ENCODE measurements at regions not wholly inside any gene's neighbourhood (a gene's known extent, or its start where the extent isn't known, plus 50 kb on each side); places are given as distances from the start of the nearest gene placed in this dataset.

DNA sequence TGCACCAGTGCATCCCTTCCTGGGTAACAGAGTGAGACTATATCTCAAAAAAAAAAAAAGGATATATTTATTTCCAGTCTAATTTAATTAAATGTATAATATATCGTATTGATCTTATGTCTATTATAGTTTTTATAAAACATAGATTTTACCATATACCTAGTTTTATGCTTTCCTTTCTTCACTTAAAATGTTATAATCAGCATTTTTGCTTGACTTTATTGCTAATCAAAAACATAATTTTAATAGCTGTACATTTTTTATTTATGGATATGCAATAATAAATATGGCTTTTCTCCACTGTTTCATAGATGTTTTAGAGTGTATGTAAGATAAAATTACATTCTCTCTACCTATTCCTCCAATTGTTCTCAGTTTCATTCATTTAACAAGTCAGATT, 958.0 kb downstream of the EPHA4 start:
- no peak for DNase-seq (ENCODE audit: low read depth)

DNA sequence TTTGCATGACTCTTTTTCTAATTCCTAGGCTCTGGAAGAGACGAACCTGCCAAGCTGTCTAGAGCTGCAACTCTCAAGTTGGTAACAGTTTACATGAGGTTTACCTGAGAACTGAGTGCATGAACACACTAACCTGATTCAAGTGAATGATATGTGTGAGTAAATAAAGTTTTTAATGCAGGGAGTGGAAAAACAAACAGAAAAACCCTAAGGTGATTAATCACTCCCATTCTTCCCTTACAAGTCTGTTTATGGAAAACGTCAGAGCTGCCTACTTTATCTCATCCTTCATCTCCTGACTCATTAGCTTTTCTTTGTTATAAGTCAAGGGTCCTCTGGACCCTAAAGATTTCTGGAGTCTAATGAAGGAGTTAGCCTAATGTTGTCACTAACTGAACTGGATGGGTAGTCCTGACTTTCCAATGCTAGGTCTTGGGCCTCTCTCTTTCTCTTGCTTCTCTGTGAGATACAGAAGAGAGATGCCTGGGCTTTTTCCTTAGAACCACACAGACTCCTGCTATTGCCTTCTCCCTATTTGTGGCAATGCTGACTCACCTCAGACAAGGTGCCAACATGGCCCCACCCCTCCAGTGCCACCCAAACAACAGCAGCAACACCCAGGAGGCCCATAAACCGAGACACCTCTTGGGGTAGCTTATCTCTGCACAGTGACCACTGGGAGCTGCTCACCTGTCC, 952.4 kb downstream of the EPHA4 start:
- DNase-seq (ENCODE audit: low read depth) = no peak

DNA sequence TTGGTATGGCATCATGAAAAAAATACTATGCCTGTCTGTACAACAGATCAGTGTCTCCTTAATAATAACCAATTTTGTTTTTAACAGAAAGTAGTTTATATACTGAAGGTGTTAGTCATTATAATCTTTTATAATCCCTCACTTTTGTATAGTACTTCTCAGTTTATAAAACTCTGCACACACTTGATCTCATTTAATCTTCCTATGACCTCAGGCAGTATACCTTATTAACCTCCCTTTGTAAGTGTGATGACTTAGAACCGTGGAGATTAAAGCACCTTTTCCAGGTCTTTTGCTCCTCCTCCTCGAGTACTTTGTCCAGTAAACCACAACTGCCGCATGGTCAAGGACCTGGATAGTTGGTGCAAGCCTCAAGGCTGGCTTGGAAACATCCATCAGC, 945.5 kb downstream of the EPHA4 start:
- DNase-seq (ENCODE audit: low read depth) = no peak

DNA sequence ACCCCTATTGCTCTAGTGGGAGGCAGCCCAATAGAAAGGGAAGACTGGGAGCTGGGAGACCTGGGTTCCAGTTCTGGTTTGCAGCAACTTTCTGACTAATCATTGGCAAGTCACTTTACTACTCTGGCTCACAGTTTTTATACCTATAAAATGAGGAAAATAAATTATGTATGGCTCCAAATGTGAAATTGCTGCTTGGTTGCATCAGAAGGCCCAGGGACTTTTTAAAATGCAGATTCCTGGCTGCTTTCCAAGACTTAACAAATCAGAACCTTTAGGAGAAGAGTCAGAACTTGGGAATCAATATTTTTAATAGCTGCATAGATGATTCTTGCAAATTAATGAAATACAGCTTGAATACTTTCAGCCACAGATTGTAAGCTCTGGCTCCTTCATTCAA, 943.9 kb downstream of the EPHA4 start:
- no peak for DNase-seq (ENCODE audit: low read depth)

DNA sequence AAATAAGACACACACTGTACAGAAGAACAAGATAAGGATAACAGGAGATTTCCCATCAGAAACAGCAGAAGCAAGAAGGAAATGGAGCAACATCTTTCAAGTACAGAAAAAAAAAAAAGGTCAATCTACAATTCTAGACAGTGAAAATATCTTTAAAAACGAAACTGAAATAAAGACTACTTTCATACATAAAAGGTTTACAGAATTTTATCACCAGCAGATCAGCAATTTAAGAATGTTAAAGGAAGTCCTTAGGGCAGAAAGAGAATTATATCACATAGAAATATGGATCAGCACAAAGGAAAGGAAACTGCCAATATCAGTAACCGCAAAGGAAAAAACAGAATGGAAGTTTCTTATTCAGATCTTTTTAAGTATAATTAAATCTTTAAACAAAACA, 931.0 kb downstream of the EPHA4 start:
- DNase-seq (ENCODE audit: low read depth) = no peak

DNA sequence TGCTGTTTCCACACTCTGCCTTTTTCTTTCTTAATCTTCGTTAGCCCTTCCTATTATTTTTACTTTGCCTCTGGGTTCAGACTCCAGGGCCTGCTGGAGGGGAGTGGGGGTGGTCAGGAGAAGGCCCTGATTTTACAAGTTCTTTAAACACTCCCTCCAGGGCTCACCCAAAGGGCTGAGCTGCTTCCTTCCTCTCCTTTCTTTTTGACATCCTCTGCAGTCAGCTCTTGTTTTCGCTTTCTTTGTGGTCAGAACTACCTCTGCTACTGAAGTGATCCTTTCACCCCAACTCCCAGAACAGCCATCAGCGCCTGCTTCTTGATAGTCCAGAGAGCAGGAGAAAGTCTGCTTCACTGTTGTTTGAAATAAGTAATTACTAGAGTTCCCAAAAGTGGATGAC, 925.7 kb downstream of the EPHA4 start:
- DNase-seq (ENCODE audit: low read depth) = no peak

DNA sequence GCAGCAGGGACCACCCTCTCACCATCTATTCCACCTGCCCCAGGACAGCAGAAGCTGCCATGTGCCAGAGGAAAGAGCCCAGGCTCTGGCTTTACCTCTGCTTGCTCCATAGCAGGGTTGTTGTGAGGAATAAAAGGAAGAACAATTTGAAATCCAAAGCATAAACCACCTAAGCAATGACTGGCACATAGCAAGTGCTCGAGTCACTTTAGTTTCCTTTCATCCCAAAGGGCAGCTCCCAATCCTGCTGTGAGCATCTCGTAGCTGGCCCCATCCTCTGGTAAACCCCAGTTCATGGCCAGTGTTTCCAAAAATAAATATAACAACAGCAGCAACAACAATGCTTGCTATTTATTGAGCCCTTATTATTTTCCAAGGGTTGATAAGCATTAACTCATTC, 923.5 kb downstream of the EPHA4 start:
- DNase-seq (ENCODE audit: low read depth) = no peak

DNA sequence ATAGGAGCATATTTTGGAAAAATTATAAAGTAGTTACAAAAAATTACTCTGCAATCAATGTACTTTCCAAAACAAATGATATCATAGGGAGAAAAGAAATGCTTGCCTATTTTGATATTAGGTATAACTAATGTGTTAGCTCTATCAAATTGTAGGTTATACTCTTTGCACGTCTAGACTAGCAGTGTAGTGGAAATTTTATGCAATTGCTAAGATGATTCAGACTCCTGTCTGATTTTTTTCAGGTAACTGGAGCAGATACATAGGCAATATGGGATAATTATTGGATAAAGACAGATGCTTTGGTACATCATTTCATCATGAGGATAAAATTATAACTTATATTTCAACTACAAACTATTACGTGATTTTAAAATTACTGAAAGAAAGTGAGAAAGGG, 918.3 kb downstream of the EPHA4 start:
- no peak for DNase-seq (ENCODE audit: low read depth)

DNA sequence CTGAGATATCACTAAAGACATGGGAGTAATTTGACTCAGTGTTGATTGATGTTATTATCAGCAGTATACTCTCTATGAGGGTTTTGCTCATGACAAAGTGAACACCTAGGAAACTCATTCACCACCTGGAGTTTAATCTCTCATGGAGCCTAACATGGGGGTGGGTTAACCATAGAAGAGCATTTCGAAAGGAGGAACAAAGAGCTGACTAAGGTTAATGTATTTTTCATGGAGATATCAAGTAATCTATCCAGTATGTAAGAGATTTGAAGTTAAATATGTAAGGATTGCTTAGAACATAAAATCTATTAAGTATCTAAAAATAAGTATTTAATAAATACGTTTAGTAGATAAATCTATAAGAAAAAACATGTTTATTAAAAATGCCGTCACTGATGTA, 917.8 kb downstream of the EPHA4 start:
- DNase-seq (ENCODE audit: low read depth) = no peak

DNA sequence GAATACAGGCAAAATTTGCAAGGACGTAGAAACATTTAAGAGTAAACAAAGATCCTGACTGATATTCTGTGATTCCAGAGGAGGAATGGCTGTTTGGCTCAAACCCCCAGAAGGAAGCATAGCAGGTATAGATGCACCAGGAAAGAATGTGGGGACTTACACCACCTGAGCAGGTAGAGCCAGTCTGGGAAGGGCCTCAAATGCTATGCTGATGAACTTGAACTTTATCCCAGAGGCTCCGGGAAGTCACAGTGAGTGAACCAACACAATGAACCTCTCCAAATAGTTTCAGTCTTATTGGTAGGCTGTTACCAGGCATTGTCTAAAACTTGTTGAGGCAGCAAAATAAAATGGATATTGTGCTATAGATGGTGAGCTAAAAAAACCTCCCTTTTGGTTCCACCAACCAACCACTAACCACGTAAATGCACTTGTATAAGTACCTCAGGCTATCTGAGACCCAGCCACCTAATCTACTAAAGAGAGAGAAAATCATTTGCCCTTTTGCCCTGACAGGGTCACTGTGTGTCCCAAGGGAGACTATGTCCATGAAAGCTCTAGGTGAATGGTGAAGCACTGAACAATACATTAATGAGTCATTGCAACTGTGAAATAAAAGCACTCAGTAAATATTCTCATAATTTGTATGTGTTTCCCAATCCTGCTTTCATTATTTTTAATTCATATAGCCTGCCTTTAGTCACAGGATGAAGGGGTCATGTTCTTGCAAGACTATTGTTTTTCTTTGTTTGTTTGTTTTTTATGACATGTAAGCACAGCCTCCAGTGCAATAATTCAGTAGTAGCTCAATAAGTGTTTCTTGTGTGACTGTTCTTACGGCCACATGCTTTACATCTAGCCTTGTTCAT, 911.6 kb downstream of the EPHA4 start:
- no peak for DNase-seq (ENCODE audit: low read depth)

DNA sequence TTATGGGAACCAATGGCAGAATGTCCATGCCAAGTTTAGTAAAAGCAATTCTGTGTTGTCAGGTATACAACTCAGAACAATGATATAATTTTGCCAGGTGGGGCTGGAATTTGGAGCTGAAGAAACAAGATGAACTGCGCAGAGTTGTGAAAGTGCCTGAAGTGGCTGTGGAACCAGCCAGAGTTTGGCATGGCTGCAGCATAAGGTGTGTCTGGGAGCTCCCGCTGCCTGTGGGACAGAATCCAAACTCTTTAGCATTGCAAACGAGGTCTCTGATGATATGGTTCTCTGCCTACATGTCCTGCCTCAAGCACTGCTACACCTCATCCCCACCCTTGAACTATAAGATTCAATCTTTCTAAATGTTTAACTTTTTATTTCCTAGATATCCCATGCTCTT, 909.7 kb downstream of the EPHA4 start:
- no peak for DNase-seq (ENCODE audit: low read depth)

DNA sequence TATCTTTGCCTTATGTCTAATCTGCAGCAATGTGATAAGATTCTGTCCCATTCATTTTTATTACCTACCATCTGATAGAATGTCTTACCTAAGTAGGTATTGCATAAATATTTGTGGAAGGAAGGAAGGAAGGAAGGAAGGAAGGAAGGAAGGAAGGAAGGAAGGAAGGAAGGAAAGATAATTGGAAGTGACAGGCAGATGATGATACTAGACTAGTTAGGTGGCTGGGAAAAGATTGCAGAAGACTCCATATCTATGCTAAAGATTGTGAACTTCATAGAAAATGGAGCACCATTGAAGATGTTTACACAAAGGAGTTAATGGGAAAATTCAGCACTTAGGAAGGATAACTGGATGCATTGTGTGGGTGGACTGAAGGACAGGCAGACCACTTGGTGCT, 909.0 kb downstream of the EPHA4 start:
- no peak for DNase-seq (ENCODE audit: low read depth)

DNA sequence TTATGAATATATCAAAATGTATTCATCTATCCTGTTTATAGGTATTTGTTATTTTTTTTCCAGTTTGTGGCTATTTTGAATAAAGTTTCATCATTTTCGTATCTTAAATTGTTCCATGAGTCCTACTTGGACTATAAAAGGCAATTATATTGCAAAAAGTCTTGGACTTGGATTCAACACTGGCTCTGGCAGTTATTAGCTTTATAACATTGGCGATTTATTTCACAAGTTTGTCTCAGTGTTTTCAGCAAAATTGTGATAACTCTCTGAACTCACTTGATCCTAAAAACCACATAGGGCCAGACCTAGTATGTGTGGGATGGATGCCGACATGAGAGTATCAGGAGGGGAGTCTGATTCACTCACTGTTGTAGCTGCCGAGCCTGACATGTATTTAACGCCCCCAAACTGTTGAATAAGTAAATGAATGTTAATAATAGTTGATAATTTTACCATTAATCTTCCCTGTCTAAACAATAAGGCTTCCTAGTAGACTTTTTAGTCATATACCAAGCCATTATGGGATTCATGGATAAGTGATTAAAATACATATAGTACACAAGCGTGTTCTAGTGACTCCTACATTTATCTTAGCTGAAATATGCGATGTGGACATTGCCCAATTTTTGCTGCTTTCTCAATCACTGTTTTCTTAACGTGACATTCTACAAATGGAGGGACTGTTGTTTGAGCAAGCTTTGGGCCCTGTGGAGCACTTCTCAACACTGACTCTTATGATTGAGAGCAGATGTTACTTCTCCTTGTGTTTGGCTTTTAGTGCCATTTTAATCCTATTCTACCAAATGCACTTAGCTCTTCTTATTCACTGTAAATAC, 907.6 kb downstream of the EPHA4 start:
- no peak for DNase-seq (ENCODE audit: low read depth)

DNA sequence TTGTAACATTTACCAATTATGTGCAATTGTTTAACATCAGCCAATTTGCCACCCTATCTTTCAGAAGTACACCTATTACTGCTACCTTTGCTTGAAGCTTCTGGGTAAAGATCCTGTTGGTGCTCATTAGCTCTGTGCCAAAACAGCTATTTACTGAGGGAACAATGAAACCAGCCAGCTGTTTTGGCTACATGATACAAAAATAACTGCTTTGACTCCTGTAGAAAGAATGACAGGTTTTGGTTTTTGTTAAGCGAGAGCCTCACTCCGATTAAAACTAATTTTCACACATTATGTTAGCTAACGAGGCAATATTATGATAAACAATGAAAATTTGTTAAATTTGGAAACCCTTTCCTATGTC, 907.0 kb downstream of the EPHA4 start:
- no peak for DNase-seq (ENCODE audit: low read depth)

DNA sequence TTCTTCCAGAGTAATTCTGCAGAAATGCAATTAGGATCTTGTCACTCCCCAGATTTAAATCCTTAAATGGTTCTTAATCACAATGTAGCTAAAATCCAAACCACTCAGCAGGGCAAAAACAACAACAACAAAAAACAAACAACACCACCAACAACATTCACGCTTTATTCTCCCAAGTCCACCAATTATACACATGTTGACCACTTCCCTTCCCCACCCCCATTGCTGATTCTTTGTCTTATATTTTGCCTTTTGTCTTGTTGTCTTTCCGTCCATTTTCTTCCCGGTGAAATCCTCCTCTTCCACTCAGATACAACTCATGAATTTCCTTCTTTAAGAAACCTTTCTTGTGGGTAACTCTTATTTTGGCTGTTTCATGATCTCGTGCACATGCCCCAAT, 902.8 kb downstream of the EPHA4 start:
- no peak for DNase-seq (ENCODE audit: low read depth)

DNA sequence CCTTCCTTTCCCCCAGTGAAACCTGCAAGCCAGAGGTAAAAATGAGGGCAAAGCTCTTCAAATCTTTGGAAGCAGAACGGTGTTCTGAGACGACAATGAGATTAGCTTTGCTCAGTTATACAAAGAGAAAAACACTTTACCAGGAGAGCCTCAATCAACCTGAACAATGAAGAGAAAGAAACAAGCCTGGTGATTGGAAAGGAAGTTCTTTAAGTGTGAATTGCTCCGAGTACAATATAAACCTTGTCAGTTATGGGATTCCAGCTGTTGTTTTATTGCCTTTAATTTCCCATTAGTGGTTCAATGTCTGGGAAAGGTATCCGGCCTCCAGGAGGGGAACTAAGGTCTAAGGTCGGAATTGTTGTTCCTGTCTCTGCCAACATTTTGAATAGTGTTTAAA, 901.6 kb downstream of the EPHA4 start:
- DNase-seq (ENCODE audit: low read depth) = no peak

DNA sequence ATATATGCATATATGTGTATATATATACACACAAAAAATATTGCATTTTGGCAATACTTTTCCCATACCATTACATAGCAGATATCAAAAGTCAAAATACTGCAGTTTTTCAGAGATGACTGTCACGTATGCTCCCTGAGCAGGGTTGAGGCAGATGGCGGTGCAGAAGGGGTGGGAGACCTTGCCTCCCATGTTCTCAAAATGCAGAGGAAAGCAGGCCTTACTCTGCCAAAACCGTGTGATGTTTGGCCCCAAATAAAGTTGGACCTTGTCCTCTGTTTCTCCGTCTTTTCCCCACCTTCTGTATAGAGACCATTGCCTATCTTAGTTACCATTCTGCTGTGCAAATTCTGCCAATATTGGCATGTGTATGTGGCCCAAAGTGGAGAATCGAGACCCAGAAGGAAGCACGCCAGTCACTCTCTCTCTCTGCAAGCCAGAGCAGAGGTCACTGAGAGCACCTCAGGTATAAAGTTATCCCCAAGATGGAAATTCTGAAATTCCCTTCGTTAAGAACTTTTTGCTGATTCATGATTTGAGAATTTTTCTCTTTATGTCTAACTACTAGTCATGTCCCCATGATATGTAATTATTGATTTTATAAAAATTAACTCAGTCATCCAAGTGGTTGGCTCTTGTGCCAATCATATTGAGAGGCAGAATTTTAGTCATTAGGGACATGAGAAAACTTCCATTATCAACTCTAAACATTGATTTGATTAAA, 898.8 kb downstream of the EPHA4 start:
- no peak for DNase-seq (ENCODE audit: low read depth)

DNA sequence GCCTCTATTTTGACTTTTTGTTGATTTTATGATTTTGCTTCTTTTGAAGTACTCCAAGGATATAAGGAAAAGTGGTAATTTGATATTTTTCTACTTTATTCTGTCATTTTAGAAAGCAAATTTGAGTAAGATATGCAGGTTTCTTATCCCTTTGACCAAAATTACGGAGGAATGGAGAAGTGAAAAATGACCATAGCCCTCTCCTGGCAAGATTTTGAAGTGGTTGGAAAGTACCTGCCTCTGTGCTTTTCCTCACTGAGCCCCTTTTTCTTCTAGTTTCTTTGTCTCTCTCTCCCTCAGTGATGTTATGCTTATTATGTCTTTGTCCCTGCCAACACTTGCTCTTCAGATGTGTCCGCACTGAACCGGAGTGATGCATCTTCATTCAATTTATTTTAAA, 898.1 kb downstream of the EPHA4 start:
- DNase-seq (ENCODE audit: low read depth) = no peak

DNA sequence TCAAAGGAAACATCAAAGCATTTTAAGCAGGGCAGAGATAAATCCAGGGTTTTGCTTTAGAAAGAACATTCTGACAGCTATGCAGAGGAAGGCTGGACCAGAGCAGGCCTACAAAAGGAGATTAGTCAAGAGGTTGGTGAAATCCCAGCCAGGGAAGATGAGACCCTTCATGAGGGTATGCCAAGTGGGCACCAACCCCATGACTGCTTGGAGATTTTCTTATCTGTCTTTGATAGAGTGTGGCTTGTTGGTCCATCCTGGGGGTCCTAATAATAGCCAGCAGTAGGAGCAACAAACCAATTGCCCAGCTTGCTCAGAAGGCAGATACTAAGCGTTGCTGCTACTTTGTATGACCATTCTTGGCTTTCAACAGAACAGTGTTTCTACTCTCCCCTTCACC, 895.4 kb downstream of the EPHA4 start:
- DNase-seq (ENCODE audit: low read depth) = no peak

DNA sequence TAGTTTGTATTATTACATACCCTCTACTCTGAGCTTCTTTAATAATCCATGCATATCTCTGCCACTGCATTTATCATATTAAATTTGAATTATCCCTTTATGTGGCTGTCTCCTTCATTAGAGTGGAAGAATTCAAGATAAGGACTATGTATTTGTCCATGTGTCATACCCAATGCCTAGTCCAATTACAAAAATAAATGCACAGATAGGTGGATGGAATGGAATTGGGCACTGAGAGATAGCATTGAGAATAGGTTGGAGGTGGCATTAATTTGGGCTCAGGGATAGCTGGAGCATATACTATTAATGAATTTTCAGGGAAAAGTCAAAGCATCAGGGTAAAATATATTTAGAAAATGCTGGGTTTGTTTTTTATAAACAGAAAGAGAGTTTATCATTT, 893.2 kb downstream of the EPHA4 start:
- DNase-seq (ENCODE audit: low read depth) = no peak

DNA sequence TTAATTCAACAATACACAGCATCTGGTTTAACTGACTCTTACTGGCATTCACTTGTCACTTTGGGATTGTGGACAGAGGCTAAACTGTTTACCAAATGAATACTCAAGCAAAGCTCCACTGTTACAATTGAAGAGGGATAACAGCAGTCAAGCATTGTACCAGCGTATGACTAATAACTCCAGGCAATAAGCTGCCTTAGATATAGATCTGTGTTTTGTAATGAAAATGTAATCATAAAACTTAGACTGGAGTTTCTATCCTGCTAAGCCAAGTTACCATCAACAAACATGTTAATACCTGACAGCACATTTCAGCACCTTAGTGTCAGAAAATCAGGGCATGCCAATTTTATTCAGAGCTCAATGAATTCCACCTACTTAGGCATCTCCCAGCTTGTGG, 889.5 kb downstream of the EPHA4 start:
- no peak for DNase-seq (ENCODE audit: low read depth)

DNA sequence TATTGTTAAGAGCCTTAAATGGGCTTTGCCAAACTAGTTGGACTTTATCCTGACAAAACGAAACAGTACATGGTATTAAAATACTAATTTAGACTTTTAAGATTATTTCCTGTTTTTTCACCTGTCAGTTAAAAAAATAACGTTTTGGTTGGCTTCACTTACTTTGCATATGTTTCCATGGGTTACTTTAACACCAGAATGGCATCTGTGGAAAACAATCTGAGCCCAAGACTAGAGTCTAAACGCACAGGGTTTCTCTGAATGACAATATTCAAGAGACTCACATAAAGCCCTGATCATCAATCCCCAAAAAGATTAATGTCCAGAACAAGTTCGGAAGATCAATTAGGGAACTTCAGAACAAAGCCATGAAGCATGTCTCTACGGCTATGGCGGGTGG, 888.0 kb downstream of the EPHA4 start:
- no peak for DNase-seq (ENCODE audit: low read depth)
